Endothelial cell of umbilical vein (primary cell): ENCODE measurements at regions not wholly inside any gene's neighbourhood (a gene's known extent, or its start where the extent isn't known, plus 50 kb on each side); places are given as distances from the start of the nearest gene placed in this dataset.

Experiments used
- BruUV-seq: library from RNA; stranded (reverse); fragments of 400-500 nt; replicated peaks from 2 replicates; lab custom pipeline; 2021; lab: Mats Ljungman, UMichigan
- CTCF ChIA-PET: fragments of 300-600, 350-600 bp; sonication (Branson Sonifier 250); formaldehyde crosslinking; loops from one replicate; lab custom pipeline; 2021; ENCODE audit warnings: antibody characterized with exemption, inconsistent platforms; lab: Charles Lee
- POLR2A ChIA-PET: fragments of 300-600, 350-600 bp; sonication (Branson Sonifier 250); formaldehyde crosslinking; loops from one replicate; lab custom pipeline; 2021; ENCODE audit warnings: antibody characterized with exemption, inconsistent platforms; lab: Charles Lee
- DNase-seq: peaks from one replicate; pipeline ENCODE4 v3.0.0-alpha.2; 2011; ENCODE audit warnings: low read depth, low spot score
- FAIRE-seq: peaks from 2 replicates; lab custom pipeline; 2011; peaks lifted over from hg19 to GRCh38; lab: Jason Lieb, UNC
- H2AFZ ChIP-seq: 2 replicates; pipeline ENCODE4 v1.6.0; 2012; ENCODE audit warnings: low read depth, low read length, control low read depth, inconsistent platforms
- H3K27ac ChIP-seq: 2 replicates; pipeline ENCODE4 v1.5.1; 2011; ENCODE audit warnings: low read depth, mild to moderate bottlenecking, control low read depth, low read length, moderate library complexity; ENCODE audit not compliant: insufficient read depth
- H3K27me3 ChIP-seq, 2 experiments: 2 replicates each; pipeline versions ENCODE4 v1.6.0 to v1.6.1; 2011; ENCODE audit warnings: low read length in 2 of 2, mixed read lengths in 1 of 2; ENCODE audit not compliant: control insufficient read depth in 2 of 2, insufficient read depth in 2 of 2
- H3K36me3 ChIP-seq, 2 experiments: 2 replicates in 1 of 2; 3 replicates in 1 of 2; pipeline ENCODE4 v1.5.1; 2011; ENCODE audit warnings: low read length in 2 of 2, mild to moderate bottlenecking in 1 of 2, moderate library complexity in 1 of 2; ENCODE audit not compliant: control insufficient read depth in 2 of 2, insufficient read depth in 2 of 2; ENCODE audit errors: extremely low read depth in 1 of 2
- H3K4me1 ChIP-seq: 3 replicates; pipeline ENCODE4 v1.5.1; 2011; ENCODE audit warnings: mild to moderate bottlenecking, low read length; ENCODE audit not compliant: control insufficient read depth, insufficient read depth; ENCODE audit errors: extremely low read depth
- H3K4me2 ChIP-seq: 2 replicates; pipeline ENCODE4 v1.6.1; 2011; ENCODE audit warnings: low read length, control low read depth, mixed read lengths; ENCODE audit not compliant: insufficient read depth
- H3K4me3 ChIP-seq, 3 experiments: fragments of 200-600 bp in 1 of 3; sonication (generic), shearing (Covaris generic) in 1 of 3; replicated peaks in 1 of 3; 2 replicates each; pipeline ENCODE4 v1.5.1; 2011 to 2016; ENCODE audit warnings: control low read depth in 3 of 3, low read length in 3 of 3, mild to moderate bottlenecking in 2 of 3, inconsistent platforms in 1 of 3, low read depth in 1 of 3, moderate library complexity in 1 of 3; ENCODE audit not compliant: insufficient read depth in 1 of 3
- H3K79me2 ChIP-seq: 2 replicates; pipeline ENCODE4 v1.6.0; 2012; ENCODE audit warnings: low read length, inconsistent platforms; ENCODE audit not compliant: control insufficient read depth, insufficient read depth
- H3K9ac ChIP-seq: replicated peaks from 2 replicates; pipeline ENCODE3; 2011; ENCODE audit warnings: low read length, control low read depth; ENCODE audit not compliant: insufficient read depth; ENCODE audit errors: extremely low read depth
- H3K9me1 ChIP-seq: replicated peaks from 3 replicates; pipeline ENCODE4 v1.6.0; 2011; ENCODE audit warnings: mild to moderate bottlenecking, low read length; ENCODE audit not compliant: control insufficient read depth, insufficient read depth; ENCODE audit errors: extremely low read depth
- H3K9me3 ChIP-seq: replicated peaks from 2 replicates; pipeline ENCODE4 v1.5.1; 2012; ENCODE audit warnings: low read length, inconsistent platforms; ENCODE audit not compliant: control insufficient read depth, insufficient read depth
- H4K20me1 ChIP-seq: replicated peaks from 2 replicates; pipeline ENCODE3; 2011; ENCODE audit warnings: mild to moderate bottlenecking, low read length; ENCODE audit not compliant: control insufficient read depth, insufficient read depth; ENCODE audit errors: extremely low read depth
- EZH2 ChIP-seq: IDR thresholded peaks from 2 replicates; pipeline ENCODE4 v1.6.1; 2012; ENCODE audit warnings: borderline replicate concordance, low read depth, mild to moderate bottlenecking, moderate library complexity, low read length, inconsistent platforms; ENCODE audit not compliant: severe bottlenecking
- FOS ChIP-seq: IDR thresholded peaks from 2 replicates; pipeline ENCODE4 v1.6.1; 2011; ENCODE audit warnings: mild to moderate bottlenecking, low read length, moderate library complexity, borderline replicate concordance; ENCODE audit not compliant: insufficient read depth
- GATA2 ChIP-seq: IDR thresholded peaks from 2 replicates; pipeline ENCODE4 v1.7.0; 2011; ENCODE audit warnings: low read depth, mild to moderate bottlenecking, moderate library complexity, mixed read lengths, low read length; ENCODE audit not compliant: insufficient read length, insufficient read depth
- JUN ChIP-seq: IDR thresholded peaks from 2 replicates; pipeline ENCODE4 v1.6.1; 2011; ENCODE audit warnings: borderline replicate concordance, low read depth; ENCODE audit not compliant: insufficient read length, insufficient read depth
- MYC ChIP-seq: IDR thresholded peaks from one replicate; pipeline ENCODE4 v1.6.1; 2011; ENCODE audit warnings: mild to moderate bottlenecking, low read depth, low read length
- POLR2A ChIP-seq: IDR thresholded peaks from 2 replicates; pipeline ENCODE4 v1.6.1; 2012; ENCODE audit warnings: low read depth, mild to moderate bottlenecking, control low read depth, low read length
- POLR2AphosphoS5 ChIP-seq: IDR thresholded peaks from 2 replicates; pipeline ENCODE4 v1.6.1; 2012; ENCODE audit warnings: low read depth, mild to moderate bottlenecking, control low read depth, low read length, moderate library complexity; ENCODE audit not compliant: insufficient read depth
- dilution Hi-C: fragments of 300-500 bp; cut with MboI; formaldehyde crosslinking; loops from one replicate; pipeline ENCODE4 v1.15.0; 2019; ENCODE audit warnings: low sequenced_read_pairs; ENCODE audit not compliant: extremely low pct_ligation_motif_present
- intact Hi-C: fragments of 100-400 bp; cut with micrococcal nuclease; formaldehyde crosslinking; loops from one replicate; pipeline ENCODE4 v1.10.0; 2022
- TF ChIP-seq, protein P1 (sequence below): IDR thresholded peaks from 2 replicates; pipeline ENCODE4 v1.6.1; 2011; ENCODE audit not compliant: insufficient read depth, insufficient read length
- TF ChIP-seq, protein P2 (sequence below), 2 donors: IDR thresholded peaks; 1 replicate in 1 of 2; 2 replicates in 1 of 2; pipeline ENCODE4 v1.5.1; 2011; ENCODE audit warnings: low read length in 2 of 2, mild to moderate bottlenecking in 2 of 2, moderate library complexity in 2 of 2, control low read depth in 1 of 2, inconsistent platforms in 1 of 2, low read depth in 1 of 2; ENCODE audit not compliant: insufficient read depth in 1 of 2; ENCODE audit errors: extremely low read depth in 1 of 2

DNA sequence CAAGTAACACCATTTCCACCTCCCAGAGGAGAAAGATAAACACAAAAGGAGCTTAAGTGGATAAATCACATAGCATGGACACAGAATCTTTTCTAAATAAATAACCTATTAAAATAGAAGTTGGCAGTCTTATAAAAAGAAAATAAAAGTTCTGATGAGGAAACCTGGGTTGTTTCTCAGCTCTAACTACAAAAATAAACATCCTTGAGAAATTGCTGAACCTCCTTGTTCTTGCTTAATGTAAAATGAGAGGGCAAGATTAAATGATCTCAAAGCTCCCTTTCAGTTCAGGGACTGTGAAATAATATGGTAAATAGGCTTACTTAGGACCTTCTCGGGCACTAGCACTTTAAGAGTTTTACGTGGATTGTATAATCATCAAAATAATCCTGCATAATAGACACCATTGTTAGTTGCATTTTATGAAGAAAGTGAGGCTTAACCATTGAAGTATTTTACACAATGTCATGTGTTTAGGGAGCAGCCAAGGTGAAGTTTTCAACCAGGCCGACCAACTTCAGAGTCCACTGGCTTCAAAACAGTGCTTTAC, 214.0 kb upstream of the NOVA1 start:
- intact Hi-C loops, result no loop called here
- no TSS peak for BruUV-seq

More for the DNA sequence above, 214.0 kb upstream of the NOVA1 start:
- POLR2A ChIA-PET, result no interaction called here
- no peaks in the 10 kb centered on the region for H3K36me3 ChIP-seq
- H3K9ac ChIP-seq, result no peak overlapping the region
- H2AFZ ChIP-seq, result no peak overlapping the region
- no peaks in the 10 kb centered on the region for H3K27me3 ChIP-seq
- FAIRE-seq (no peak), DNase-seq (no peak)
- no peaks in the 10 kb centered on the region for H3K79me2 ChIP-seq
- no peak overlapping the region for H3K4me2 ChIP-seq
- H3K4me3 ChIP-seq, result no peak overlapping the region
- H3K27ac ChIP-seq, result no peak overlapping the region
- H4K20me1 ChIP-seq, result no peaks in the 10 kb centered on the region
- CTCF ChIA-PET, result interaction anchor here (1.3 kb wide), 1 partner anchor 105 kb away, joined by 3 read pairs; no protein-coding TSS in a partner anchor
- no peaks in the 10 kb centered on the region for H3K9me3 ChIP-seq
- H3K4me1 ChIP-seq, result peaks cover 7% of the 10 kb centered on the region
- no peaks in the 10 kb centered on the region for H3K9me1 ChIP-seq
- dilution Hi-C loops, result no loop called here
- TF ChIP-seq MYC, result no peak
- no peak for TF ChIP-seq GATA2
- TF ChIP-seq, protein P1, sequence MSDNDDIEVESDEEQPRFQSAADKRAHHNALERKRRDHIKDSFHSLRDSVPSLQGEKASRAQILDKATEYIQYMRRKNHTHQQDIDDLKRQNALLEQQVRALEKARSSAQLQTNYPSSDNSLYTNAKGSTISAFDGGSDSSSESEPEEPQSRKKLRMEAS, result no peak
- no peak for TF ChIP-seq POLR2AphosphoS5
- no peak for TF ChIP-seq FOS
- no peak for TF ChIP-seq EZH2
- TF ChIP-seq, protein P2, sequence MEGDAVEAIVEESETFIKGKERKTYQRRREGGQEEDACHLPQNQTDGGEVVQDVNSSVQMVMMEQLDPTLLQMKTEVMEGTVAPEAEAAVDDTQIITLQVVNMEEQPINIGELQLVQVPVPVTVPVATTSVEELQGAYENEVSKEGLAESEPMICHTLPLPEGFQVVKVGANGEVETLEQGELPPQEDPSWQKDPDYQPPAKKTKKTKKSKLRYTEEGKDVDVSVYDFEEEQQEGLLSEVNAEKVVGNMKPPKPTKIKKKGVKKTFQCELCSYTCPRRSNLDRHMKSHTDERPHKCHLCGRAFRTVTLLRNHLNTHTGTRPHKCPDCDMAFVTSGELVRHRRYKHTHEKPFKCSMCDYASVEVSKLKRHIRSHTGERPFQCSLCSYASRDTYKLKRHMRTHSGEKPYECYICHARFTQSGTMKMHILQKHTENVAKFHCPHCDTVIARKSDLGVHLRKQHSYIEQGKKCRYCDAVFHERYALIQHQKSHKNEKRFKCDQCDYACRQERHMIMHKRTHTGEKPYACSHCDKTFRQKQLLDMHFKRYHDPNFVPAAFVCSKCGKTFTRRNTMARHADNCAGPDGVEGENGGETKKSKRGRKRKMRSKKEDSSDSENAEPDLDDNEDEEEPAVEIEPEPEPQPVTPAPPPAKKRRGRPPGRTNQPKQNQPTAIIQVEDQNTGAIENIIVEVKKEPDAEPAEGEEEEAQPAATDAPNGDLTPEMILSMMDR (IDR thresholded peaks at IDR 0.05; ENCODE audit: extremely low read depth in 1 of 2, insufficient read depth in 1 of 2, low read depth in 1 of 2, low read length in 2 of 2), result no peak
- no peak for TF ChIP-seq JUN
- TF ChIP-seq POLR2A, result no peak
